WTC11 (cell line): ENCODE measurements at regions not wholly inside any gene's neighbourhood (a gene's known extent, or its start where the extent isn't known, plus 50 kb on each side); places are given as distances from the start of the nearest gene placed in this dataset.

Source experiments
- ATF1 ChIP-seq: sonication (generic); formaldehyde crosslinking; IDR thresholded peaks from 2 replicates; pipeline ENCODE4 v1.8.1; 2023; ENCODE audit warnings: mild to moderate bottlenecking, moderate library complexity, missing genetic modification reagents
- ESRRA ChIP-seq: sonication (generic); formaldehyde crosslinking; IDR thresholded peaks from 2 replicates; pipeline ENCODE4 v1.8.1; 2022; ENCODE audit warnings: mild to moderate bottlenecking, missing genetic modification reagents, borderline replicate concordance
- ETV6 ChIP-seq: sonication (generic); formaldehyde crosslinking; IDR thresholded peaks from 2 replicates; pipeline ENCODE4 v1.8.1; 2022; ENCODE audit warnings: mild to moderate bottlenecking, missing genetic modification reagents
- FOXK1 ChIP-seq: sonication (generic); formaldehyde crosslinking; IDR thresholded peaks from 2 replicates; pipeline ENCODE4 v1.8.0; 2022; ENCODE audit warnings: mild to moderate bottlenecking, moderate library complexity, missing genetic modification reagents
- MYBL2 ChIP-seq: sonication (generic); formaldehyde crosslinking; IDR thresholded peaks from 2 replicates; pipeline ENCODE4 v1.8.1; 2023; ENCODE audit warnings: mild to moderate bottlenecking, moderate library complexity, missing genetic modification reagents
- NR1H2 ChIP-seq: sonication (generic); formaldehyde crosslinking; IDR thresholded peaks from 2 replicates; pipeline ENCODE4 v1.9.0; 2021; ENCODE audit warnings: mild to moderate bottlenecking, moderate library complexity, missing genetic modification reagents
- SP1 ChIP-seq: sonication (generic); formaldehyde crosslinking; conservative IDR thresholded peaks from 2 replicates; pipeline ENCODE4 v1.8.1; 2022; ENCODE audit warnings: missing genetic modification reagents
- TEAD4 ChIP-seq: sonication (generic); formaldehyde crosslinking; IDR thresholded peaks from 2 replicates; pipeline ENCODE4 v1.8.0; 2022; ENCODE audit warnings: mild to moderate bottlenecking, missing genetic modification reagents
- ZNF232 ChIP-seq: sonication (generic); formaldehyde crosslinking; IDR thresholded peaks from 2 replicates; pipeline ENCODE4 v1.8.0; 2022; ENCODE audit warnings: mild to moderate bottlenecking, missing genetic modification reagents
- TF ChIP-seq, protein P1 (sequence below): fragments of 250-450 bp; sonication (Bioruptor Pico); IDR thresholded peaks from 2 replicates; pipeline ENCODE4 v1.9.0; 2021; ENCODE audit warnings: moderate library complexity, mild to moderate bottlenecking, inconsistent platforms, borderline replicate concordance
- TF ChIP-seq, protein P2 (sequence below): fragments of 200-600 bp; IDR thresholded peaks from 2 replicates; pipeline ENCODE4 v1.8.0; 2022; ENCODE audit warnings: antibody characterized with exemption
- TF ChIP-seq, protein P3 (sequence below): sonication (generic); formaldehyde crosslinking; IDR thresholded peaks from 2 replicates; pipeline ENCODE4 v1.8.1; 2023; ENCODE audit warnings: mild to moderate bottlenecking, moderate library complexity, missing genetic modification reagents
- TF ChIP-seq, protein P4 (sequence below): sonication (generic); formaldehyde crosslinking; IDR thresholded peaks from 2 replicates; pipeline ENCODE4 v1.8.1; 2023; ENCODE audit warnings: mild to moderate bottlenecking, missing genetic modification reagents, moderate library complexity

DNA sequence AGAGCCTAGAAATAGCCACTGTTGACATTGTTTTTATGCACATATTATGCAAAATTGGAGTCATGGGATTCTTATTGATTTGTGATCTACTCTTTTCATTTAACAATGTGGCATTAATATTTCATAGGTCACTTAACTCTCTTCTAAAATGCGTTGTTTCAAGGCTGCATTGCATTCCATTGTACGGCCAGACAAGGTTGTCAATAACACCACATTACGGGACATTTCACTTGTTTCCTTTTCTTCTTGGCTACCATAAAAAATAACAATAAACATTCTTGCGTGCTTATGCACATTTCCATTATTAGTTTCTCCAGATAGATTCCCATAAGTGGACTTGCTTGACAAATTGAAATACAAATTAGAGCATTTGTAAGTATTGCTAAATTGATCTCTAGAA lies 120.8 kb upstream of the TMCC3 start:
- TF ChIP-seq TEAD4 (CRISPR knock-in tag) (no peak), MYBL2 (CRISPR knock-in tag) (no peak), ESRRA (CRISPR knock-in tag) (no peak), SP1 (CRISPR knock-in tag) (no peak), ETV6 (CRISPR knock-in tag) (no peak), NR1H2 (CRISPR knock-in tag) (no peak), ZNF232 (no peak), FOXK1 (CRISPR knock-in tag) (no peak), ATF1 (CRISPR knock-in tag) (no peak)
- TF ChIP-seq, protein P1, sequence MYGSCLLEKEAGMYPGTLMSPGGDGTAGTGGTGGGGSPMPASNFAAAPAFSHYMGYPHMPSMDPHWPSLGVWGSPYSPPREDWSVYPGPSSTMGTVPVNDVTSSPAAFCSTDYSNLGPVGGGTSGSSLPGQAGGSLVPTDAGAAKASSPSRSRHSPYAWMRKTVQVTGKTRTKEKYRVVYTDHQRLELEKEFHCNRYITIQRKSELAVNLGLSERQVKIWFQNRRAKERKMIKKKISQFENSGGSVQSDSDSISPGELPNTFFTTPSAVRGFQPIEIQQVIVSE (CRISPR knock-in tag) = no peak
- TF ChIP-seq, protein P2, sequence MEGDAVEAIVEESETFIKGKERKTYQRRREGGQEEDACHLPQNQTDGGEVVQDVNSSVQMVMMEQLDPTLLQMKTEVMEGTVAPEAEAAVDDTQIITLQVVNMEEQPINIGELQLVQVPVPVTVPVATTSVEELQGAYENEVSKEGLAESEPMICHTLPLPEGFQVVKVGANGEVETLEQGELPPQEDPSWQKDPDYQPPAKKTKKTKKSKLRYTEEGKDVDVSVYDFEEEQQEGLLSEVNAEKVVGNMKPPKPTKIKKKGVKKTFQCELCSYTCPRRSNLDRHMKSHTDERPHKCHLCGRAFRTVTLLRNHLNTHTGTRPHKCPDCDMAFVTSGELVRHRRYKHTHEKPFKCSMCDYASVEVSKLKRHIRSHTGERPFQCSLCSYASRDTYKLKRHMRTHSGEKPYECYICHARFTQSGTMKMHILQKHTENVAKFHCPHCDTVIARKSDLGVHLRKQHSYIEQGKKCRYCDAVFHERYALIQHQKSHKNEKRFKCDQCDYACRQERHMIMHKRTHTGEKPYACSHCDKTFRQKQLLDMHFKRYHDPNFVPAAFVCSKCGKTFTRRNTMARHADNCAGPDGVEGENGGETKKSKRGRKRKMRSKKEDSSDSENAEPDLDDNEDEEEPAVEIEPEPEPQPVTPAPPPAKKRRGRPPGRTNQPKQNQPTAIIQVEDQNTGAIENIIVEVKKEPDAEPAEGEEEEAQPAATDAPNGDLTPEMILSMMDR = no peak
- TF ChIP-seq, protein P3, sequence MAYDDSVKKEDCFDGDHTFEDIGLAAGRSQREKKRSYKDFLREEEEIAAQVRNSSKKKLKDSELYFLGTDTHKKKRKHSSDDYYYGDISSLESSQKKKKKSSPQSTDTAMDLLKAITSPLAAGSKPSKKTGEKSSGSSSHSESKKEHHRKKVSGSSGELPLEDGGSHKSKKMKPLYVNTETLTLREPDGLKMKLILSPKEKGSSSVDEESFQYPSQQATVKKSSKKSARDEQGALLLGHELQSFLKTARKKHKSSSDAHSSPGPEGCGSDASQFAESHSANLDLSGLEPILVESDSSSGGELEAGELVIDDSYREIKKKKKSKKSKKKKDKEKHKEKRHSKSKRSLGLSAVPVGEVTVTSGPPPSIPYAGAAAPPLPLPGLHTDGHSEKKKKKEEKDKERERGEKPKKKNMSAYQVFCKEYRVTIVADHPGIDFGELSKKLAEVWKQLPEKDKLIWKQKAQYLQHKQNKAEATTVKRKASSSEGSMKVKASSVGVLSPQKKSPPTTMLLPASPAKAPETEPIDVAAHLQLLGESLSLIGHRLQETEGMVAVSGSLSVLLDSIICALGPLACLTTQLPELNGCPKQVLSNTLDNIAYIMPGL (CRISPR knock-in tag) = no peak
- TF ChIP-seq, protein P4, sequence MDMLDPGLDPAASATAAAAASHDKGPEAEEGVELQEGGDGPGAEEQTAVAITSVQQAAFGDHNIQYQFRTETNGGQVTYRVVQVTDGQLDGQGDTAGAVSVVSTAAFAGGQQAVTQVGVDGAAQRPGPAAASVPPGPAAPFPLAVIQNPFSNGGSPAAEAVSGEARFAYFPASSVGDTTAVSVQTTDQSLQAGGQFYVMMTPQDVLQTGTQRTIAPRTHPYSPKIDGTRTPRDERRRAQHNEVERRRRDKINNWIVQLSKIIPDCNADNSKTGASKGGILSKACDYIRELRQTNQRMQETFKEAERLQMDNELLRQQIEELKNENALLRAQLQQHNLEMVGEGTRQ (CRISPR knock-in tag) = no peak
